ENCODE measurements at regions not wholly inside any gene's neighbourhood (a gene's known extent, or its start where the extent isn't known, plus 50 kb on each side); places are given as distances from the start of the nearest gene placed in this dataset.

DNA sequence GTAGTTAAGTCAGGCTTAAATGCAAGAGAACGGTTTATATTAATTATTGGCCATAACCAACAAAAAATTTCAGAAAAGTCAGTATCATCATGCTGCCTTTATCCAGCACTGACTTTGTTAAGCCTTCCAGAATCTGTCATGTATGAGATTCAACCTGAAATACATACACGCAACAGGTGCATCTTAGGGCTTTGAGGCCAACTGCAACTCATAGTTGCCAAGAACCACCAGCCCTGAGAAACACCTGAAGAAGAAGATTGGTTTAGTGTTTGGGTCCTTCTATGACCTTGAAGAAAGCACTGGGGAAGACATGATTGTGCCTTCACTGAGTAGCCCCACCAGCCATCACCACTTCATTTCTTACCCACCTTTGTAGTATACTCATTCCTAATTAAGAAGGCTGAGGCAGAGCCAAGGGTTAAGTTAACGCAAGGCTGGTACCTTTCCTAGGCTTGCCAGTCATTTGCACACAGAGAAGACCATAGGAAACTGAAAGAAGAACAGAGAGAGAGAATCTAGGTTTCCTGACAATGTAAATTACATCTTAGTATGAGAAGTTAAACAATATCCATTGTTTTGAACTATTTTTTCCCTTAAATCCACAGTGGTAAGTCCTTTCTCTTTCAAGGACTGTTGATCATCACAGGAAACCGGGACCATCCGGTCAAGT, 200.1 kb upstream of the PRKCQ start:
- TF ChIP-seq, protein P1, sequence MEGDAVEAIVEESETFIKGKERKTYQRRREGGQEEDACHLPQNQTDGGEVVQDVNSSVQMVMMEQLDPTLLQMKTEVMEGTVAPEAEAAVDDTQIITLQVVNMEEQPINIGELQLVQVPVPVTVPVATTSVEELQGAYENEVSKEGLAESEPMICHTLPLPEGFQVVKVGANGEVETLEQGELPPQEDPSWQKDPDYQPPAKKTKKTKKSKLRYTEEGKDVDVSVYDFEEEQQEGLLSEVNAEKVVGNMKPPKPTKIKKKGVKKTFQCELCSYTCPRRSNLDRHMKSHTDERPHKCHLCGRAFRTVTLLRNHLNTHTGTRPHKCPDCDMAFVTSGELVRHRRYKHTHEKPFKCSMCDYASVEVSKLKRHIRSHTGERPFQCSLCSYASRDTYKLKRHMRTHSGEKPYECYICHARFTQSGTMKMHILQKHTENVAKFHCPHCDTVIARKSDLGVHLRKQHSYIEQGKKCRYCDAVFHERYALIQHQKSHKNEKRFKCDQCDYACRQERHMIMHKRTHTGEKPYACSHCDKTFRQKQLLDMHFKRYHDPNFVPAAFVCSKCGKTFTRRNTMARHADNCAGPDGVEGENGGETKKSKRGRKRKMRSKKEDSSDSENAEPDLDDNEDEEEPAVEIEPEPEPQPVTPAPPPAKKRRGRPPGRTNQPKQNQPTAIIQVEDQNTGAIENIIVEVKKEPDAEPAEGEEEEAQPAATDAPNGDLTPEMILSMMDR (conservative IDR thresholded peaks at IDR 0.05; ENCODE audit: low read depth, low read length), result no peak
- TF ChIP-seq EZH2phosphoT487 (IDR thresholded peaks at IDR 0.05; ENCODE audit: borderline replicate concordance, low read length) (no peak), EZH2 (IDR thresholded peaks at IDR 0.05; ENCODE audit: low read length, unreplicated experiment) (no peak)
- no peaks in the 10 kb centered on the region for H3K36me3 ChIP-seq (ENCODE audit: low read depth, low read length)
- no peak for ATAC-seq
- H2AFZ ChIP-seq (ENCODE audit: low read length), result no peak overlapping the region
- no peaks in the 10 kb centered on the region for H3K27me3 ChIP-seq (ENCODE audit: low read length)
- no peaks in the 10 kb centered on the region for H3F3A ChIP-seq (ENCODE audit: low read length, unreplicated experiment)
- no peak for DNase-seq
- H3K27ac ChIP-seq (ENCODE audit: low read length), result no peak overlapping the region
- H3K4me3 ChIP-seq (ENCODE audit: low read length), result no peak overlapping the region
- no peaks in the 10 kb centered on the region for H3K9me3 ChIP-seq (ENCODE audit: low read length)
- CTCF ChIA-PET, result no interaction called here
- no TSS peak for BruUV-seq (replicated peaks)
- H3K79me2 ChIP-seq (ENCODE audit: low read length), result no peaks in the 10 kb centered on the region
- no peaks in the 10 kb centered on the region for H4K20me1 ChIP-seq (ENCODE audit: low read length)
- no peaks in the 10 kb centered on the region for H3K9me2 ChIP-seq (replicated peaks; ENCODE audit: low read length)
- H3K4me2 ChIP-seq (ENCODE audit: low read length), result no peak overlapping the region
- peaks cover 7% of the 10 kb centered on the region; the same call in 1 of the 2 replicates for H3K4me1 ChIP-seq (ENCODE audit: insufficient read depth, low read length)
- POLR2A ChIA-PET (ENCODE audit: unreplicated experiment), result no interaction called here
- no peak overlapping the region for H3K9ac ChIP-seq (ENCODE audit: low read length)
- intact Hi-C loops (cut with micrococcal nuclease), result no loop called here

DNA sequence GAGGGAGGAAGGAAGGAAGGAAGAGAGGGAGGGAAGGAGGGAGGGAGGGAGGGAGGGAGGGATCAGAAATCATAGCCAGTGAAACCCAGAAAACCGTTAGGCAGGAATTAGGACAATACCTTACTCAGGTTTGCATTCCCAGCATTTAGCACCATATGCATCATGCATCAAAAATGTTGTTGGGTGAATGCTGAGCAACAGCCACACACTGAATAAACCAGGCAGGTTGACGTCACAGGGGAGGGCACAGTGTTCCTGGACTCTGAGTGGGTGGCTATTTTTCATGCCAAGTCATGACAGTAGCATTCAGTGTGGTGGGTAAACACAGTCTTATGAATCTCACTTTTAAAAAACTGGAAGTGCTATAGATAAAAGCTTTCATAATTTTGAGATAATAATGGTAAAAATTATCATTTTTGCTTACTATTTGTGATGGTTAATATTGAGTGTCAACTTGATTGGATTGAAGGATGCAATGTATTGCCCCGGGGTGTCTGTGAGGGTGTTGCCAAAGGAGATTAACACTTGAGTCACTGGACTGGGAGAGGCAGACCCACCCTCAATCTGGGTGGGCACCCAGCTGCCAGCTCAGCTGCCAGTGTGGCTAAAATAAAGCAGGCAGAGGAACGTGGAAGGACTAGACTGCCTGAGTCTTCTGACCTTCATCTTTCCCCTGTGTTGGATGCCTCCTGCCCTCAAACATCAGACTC, 199.1 kb upstream of the PRKCQ start:
- Histone ChIP-seq H3K4me1 (ENCODE audit: insufficient read depth, low read length) (peaks cover 7% of the 10 kb centered on the region; the same call in 1 of the 2 replicates), H3K9ac (ENCODE audit: low read length) (no peak overlapping the region), H4K20me1 (ENCODE audit: low read length) (no peaks in the 10 kb centered on the region), H3K9me3 (ENCODE audit: low read length) (no peaks in the 10 kb centered on the region), H3K27ac (ENCODE audit: low read length) (peak overlapping the region; percentile 56), H2AFZ (ENCODE audit: low read length) (no peak overlapping the region), H3F3A (ENCODE audit: low read length, unreplicated experiment) (no peaks in the 10 kb centered on the region), H3K4me3 (ENCODE audit: low read length) (no peak overlapping the region), H3K36me3 (ENCODE audit: low read depth, low read length) (no peaks in the 10 kb centered on the region), H3K9me2 (replicated peaks; ENCODE audit: low read length) (no peaks in the 10 kb centered on the region), H3K79me2 (ENCODE audit: low read length) (no peaks in the 10 kb centered on the region), H3K4me2 (ENCODE audit: low read length) (peak overlapping the region; percentile 41), H3K27me3 (ENCODE audit: low read length) (no peaks in the 10 kb centered on the region)
- intact Hi-C loops (cut with micrococcal nuclease), result no loop called here
- ATAC-seq (peak; percentile 84), DNase-seq (peak; percentile 88)
- no TSS peak for BruUV-seq (replicated peaks)
- ChIA-PET POLR2A (ENCODE audit: unreplicated experiment) (no interaction called here), CTCF (no interaction called here)
- no peak for TF ChIP-seq EZH2phosphoT487 (IDR thresholded peaks at IDR 0.05; ENCODE audit: borderline replicate concordance, low read length)
- TF ChIP-seq EZH2 (IDR thresholded peaks at IDR 0.05; ENCODE audit: low read length, unreplicated experiment), result no peak
- TF ChIP-seq, protein P1 (conservative IDR thresholded peaks at IDR 0.05; ENCODE audit: low read depth, low read length), result no peak

DNA sequence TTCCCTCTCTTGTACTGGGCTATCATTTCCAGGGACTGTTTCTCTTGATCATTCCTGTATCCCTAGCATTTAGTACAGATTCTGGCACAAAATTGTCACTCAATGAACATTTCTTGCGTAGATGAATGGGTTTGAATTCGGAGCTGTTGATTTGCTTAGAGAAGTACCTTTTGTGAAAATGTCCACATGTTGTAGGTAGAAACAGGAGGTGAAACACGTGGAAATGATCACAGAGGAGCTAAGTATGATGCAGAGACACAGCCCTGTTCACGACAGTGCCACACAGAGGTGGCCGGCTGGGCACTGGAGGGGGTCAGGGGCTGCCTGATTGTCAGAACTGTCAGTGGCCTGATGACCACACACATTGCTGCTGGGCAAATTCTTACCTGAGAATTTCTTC, 196.1 kb upstream of the PRKCQ start:
- H3K4me1 ChIP-seq (ENCODE audit: insufficient read depth, low read length), result peaks cover 7% of the 10 kb centered on the region; the same call in 1 of the 2 replicates
- no peaks in the 10 kb centered on the region for H3K36me3 ChIP-seq (ENCODE audit: low read depth, low read length)
- no peaks in the 10 kb centered on the region for H3K27me3 ChIP-seq (ENCODE audit: low read length)
- no TSS peak for BruUV-seq (replicated peaks)
- TF ChIP-seq, protein P1 (conservative IDR thresholded peaks at IDR 0.05; ENCODE audit: low read depth, low read length), result no peak
- TF ChIP-seq EZH2 (IDR thresholded peaks at IDR 0.05; ENCODE audit: low read length, unreplicated experiment) (no peak), EZH2phosphoT487 (IDR thresholded peaks at IDR 0.05; ENCODE audit: borderline replicate concordance, low read length) (no peak)
- H3K9ac ChIP-seq (ENCODE audit: low read length), result no peak overlapping the region
- intact Hi-C loops (cut with micrococcal nuclease), result no loop called here
- H3F3A ChIP-seq (ENCODE audit: low read length, unreplicated experiment), result no peaks in the 10 kb centered on the region
- ChIA-PET POLR2A (ENCODE audit: unreplicated experiment) (no interaction called here), CTCF (no interaction called here)
- no peak overlapping the region for H3K27ac ChIP-seq (ENCODE audit: low read length)
- no peaks in the 10 kb centered on the region for H3K9me3 ChIP-seq (ENCODE audit: low read length)
- no peaks in the 10 kb centered on the region for H3K79me2 ChIP-seq (ENCODE audit: low read length)
- ATAC-seq (no peak), DNase-seq (no peak)
- H3K4me2 ChIP-seq (ENCODE audit: low read length), result no peak overlapping the region
- no peaks in the 10 kb centered on the region for H4K20me1 ChIP-seq (ENCODE audit: low read length)
- no peak overlapping the region for H2AFZ ChIP-seq (ENCODE audit: low read length)
- no peaks in the 10 kb centered on the region for H3K9me2 ChIP-seq (replicated peaks; ENCODE audit: low read length)
- H3K4me3 ChIP-seq (ENCODE audit: low read length), result no peak overlapping the region
